NB4 (cell line): ENCODE measurements at regions not wholly inside any gene's neighbourhood (a gene's known extent, or its start where the extent isn't known, plus 50 kb on each side); places are given as distances from the start of the nearest gene placed in this dataset.
"Not testable (repeated sequence)": the region's sequence is repeated elsewhere in the genome, so short reads cannot be mapped to it uniquely, and the experiment has no call there.

Experiments
- DNase-seq: peaks from one replicate; pipeline ENCODE4 v3.0.0; 2010; ENCODE audit warnings: low read depth
- H3K4me3 ChIP-seq: one replicate; pipeline ENCODE4 v1.5.1; 2011; ENCODE audit warnings: mild to moderate bottlenecking, low read depth, low read length, moderate library complexity
- MYC ChIP-seq: IDR thresholded peaks from 2 replicates; pipeline ENCODE4 v1.6.1; 2011; ENCODE audit warnings: low read depth, low read length
- POLR2A ChIP-seq: IDR thresholded peaks from 2 replicates; pipeline ENCODE4 v1.6.1; 2011; ENCODE audit warnings: mild to moderate bottlenecking; ENCODE audit not compliant: insufficient read length; ENCODE audit errors: extremely low read depth
- TF ChIP-seq, protein P1 (sequence below): IDR thresholded peaks from one replicate; pipeline ENCODE4 v1.5.1; 2012; ENCODE audit warnings: low read depth, low read length
- TF ChIP-seq, protein P2 (sequence below): IDR thresholded peaks from 2 replicates; pipeline ENCODE4 v1.6.1; 2011; ENCODE audit warnings: low read depth, low read length

DNA sequence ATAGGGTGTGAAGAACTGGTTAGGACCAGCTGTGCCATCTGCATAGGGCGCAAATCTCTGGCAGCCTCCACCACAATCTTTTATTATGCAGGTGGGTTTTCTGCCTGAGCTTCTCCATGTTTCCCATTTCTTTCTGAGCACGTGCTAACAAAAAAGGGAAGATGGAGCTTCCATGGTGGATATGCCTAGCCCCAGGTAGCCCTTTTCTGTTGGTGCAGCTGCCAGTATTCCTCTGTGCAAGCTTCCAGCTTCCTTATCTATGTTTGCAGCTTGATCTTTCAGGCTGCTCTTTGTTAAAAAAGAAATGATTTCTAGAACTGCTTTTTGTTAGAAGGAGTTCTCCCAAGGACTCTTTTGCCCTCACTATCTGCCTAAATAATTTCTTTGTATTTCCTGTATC, 95.0 kb upstream of the EPB41L4A start:
- TF ChIP-seq, protein P1, sequence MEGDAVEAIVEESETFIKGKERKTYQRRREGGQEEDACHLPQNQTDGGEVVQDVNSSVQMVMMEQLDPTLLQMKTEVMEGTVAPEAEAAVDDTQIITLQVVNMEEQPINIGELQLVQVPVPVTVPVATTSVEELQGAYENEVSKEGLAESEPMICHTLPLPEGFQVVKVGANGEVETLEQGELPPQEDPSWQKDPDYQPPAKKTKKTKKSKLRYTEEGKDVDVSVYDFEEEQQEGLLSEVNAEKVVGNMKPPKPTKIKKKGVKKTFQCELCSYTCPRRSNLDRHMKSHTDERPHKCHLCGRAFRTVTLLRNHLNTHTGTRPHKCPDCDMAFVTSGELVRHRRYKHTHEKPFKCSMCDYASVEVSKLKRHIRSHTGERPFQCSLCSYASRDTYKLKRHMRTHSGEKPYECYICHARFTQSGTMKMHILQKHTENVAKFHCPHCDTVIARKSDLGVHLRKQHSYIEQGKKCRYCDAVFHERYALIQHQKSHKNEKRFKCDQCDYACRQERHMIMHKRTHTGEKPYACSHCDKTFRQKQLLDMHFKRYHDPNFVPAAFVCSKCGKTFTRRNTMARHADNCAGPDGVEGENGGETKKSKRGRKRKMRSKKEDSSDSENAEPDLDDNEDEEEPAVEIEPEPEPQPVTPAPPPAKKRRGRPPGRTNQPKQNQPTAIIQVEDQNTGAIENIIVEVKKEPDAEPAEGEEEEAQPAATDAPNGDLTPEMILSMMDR = no peak
- no peak for TF ChIP-seq MYC
- TF ChIP-seq POLR2A = no peak
- TF ChIP-seq, protein P2, sequence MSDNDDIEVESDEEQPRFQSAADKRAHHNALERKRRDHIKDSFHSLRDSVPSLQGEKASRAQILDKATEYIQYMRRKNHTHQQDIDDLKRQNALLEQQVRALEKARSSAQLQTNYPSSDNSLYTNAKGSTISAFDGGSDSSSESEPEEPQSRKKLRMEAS = no peak
- no peak overlapping the region for H3K4me3 ChIP-seq
- DNase-seq = no peak

DNA sequence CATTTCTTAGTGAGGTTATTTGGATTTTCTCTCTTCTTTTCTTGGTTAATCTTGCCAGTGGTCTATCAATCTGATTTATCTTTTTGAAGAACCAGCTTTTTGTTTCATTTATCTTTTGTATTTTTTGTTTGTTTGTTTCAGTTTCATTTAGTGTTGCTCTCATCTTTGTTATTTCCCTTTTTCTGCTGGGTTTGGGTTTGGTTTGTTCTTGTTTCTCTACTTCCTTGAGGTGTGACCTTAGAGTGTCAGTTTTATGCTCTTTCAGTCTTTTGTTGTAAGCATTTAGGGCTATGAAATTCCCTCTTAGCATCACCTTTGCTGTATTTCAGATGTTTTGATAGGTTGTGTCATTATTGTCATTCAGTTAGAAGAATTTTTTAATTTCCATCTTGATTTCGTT, 101.4 kb upstream of the EPB41L4A start:
- not testable (repeated sequence) for H3K4me3 ChIP-seq, DNase-seq

DNA sequence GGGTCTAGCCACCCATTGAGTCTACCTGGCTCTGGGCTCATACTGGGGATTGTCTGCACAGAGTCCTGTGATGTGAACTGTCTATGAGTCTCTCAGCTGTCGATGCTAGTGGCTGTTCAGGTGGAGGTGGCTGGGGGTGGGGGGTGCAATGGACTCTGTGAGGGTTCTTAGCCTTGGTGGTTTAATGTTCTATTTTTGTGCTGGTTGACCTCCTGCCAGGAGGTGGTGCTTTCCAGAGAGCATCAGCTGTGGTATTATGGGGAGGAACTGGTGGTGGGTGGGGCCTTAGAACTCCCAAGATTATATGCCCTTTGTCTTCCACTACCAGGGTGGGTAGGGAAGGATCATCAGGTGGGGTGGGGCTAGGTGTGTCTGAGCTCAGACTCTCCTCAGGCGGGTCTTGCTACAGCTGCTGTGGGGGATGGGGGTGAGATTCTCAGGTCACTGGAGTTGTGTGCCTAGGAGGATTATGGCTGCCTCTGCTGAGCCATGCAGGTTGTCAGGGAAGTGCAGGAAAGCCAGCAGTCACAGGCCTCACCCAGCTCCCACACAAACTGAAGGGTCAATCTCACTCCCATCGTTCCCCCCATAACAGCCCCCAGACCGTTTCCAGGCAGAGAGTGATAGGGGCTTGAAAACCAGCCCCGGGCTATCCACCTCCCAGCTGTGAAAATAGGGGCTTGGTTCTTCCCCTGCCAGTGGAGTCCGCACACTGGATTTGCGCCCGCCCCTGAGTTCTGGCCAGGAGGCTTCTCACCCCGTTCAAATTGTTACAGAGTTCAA, 104.0 kb upstream of the EPB41L4A start:
- H3K4me3 ChIP-seq, DNase-seq: not testable (repeated sequence)

DNA sequence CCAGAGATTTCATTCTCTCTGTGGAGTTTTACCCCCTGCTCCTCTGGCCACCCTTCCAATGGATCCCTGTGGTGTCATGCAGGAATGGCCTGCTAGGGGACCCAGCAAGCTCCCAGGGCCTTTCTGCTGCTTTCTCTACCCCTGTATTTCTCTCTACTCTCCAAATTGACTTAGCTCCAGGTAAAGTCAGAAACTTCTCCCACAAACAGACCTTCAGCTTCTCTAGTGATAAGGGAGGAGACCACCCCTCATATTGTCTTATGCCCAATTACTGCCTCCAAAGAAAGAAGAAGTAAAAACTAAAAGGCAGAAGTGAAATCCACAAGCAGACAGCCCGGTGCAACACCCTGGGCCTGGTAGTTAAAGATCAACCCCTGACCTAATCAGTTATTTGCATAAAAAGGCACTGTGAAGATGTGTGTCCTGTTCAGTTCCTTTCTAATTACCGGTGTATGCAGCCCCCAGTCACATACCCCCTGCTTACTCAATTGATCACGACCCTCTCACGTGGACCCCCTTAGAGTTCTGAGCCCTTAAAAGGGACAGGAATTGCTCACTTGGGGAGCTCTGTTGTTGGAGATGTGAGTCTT, 104.7 kb upstream of the EPB41L4A start:
- not testable (repeated sequence) for H3K4me3 ChIP-seq, DNase-seq

DNA sequence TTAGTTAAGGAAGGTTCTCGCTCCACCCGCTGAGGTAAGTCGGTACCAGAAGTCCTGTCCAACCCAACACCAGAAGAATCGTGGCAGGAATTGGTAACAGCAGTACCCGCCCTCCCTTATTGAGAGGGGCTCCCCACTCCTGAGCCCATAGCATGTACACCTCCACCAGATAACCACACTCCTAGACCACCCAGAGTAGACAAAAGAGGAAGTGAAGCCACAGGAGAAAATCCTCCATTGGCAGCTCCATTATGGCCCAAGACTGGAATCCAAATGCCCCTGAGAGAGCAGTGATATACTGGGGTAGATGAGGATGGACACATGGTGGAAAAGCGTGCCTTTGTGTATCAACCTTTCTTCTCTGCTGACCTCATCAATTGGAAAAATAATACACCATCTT, 106.1 kb upstream of the EPB41L4A start:
- DNase-seq = no peak
- no peak overlapping the region for H3K4me3 ChIP-seq
- TF ChIP-seq, protein P2 = no peak
- TF ChIP-seq MYC (no peak), POLR2A (no peak)
- TF ChIP-seq, protein P1 = no peak

DNA sequence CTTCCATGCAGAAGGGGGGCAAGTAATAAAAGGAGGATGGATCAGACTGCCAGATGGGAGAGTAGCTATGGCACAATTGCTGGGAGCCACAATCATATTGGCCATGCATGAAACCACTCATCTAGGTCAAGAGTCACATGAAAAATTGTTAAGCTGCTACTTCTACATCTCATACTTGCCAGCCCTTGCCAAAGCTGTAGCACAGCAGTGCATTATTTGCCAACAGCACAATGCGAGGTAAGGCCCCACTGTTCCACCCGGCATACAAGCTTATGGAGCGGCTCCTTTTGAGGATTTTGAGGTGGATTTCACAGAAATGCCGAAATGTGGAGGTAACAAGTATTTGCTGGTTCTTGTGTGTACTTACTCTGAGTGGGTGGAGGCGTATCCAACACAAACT, 109.9 kb upstream of the EPB41L4A start:
- TF ChIP-seq, protein P1 = no peak
- TF ChIP-seq, protein P2 = no peak
- TF ChIP-seq MYC (no peak), POLR2A (no peak)
- H3K4me3 ChIP-seq = no peak overlapping the region
- DNase-seq = no peak

DNA sequence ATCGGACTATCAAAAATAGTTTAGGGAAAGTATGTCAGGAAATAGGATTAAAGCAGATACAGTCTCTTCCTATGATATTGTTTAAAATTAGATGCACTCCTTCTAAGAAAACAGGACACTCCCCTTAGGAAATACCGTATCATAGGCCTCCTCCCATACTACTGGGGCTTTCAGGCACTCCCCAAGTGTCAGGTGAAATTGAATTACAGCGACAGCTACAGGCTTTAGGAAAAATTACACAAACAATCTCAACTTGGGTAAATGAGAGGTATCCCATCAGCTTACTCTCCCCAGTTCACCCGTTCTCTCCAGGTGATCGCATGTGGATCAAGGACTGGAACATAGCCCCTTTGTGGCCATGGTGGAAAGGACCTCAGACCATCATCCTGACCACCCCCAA, 110.4 kb upstream of the EPB41L4A start:
- H3K4me3 ChIP-seq = no peak overlapping the region
- DNase-seq = peak; percentile 20
- TF ChIP-seq, protein P2 = no peak
- TF ChIP-seq POLR2A (no peak), MYC (no peak)
- TF ChIP-seq, protein P1 = peak; percentile 16
